ENCODE measurements at regions not wholly inside any gene's neighbourhood (a gene's known extent, or its start where the extent isn't known, plus 50 kb on each side); places are given as distances from the start of the nearest gene placed in this dataset.

GRCh38 chr20:56865055-56865454, 235.9 kb downstream of the TFAP2C start:
- Histone ChIP-seq H3K4me3 (no peak overlapping the region), H3K27ac (no peak overlapping the region), H3K36me3 (no peaks in the 10 kb centered on the region), H3K27me3 (no peaks in the 10 kb centered on the region), H3K4me1 (no peaks in the 10 kb centered on the region), H3K9me3 (peaks cover 0 to 9% of the 10 kb centered on the region in 2 donors)
- DNase-seq (ENCODE audit: low spot score) = no peak
- no peak for TF ChIP-seq CTCF (IDR thresholded peaks at IDR 0.05)

- no peak for TF ChIP-seq CTCF (IDR thresholded peaks at IDR 0.05)
- Histone ChIP-seq H3K36me3 (no peaks in the 10 kb centered on the region), H3K27me3 (no peaks in the 10 kb centered on the region), H3K27ac (no peak overlapping the region), H3K4me1 (no peaks in the 10 kb centered on the region), H3K9me3 (peaks cover 0 to 9% of the 10 kb centered on the region in 2 donors), H3K4me3 (no peak overlapping the region)
- no peak for DNase-seq (ENCODE audit: low spot score)
These were observed 238.0 kb downstream of the TFAP2C start for GRCh38 chr20:56867128-56867527.

- H3K9me3 ChIP-seq = peaks cover 0 to 9% of the 10 kb centered on the region in 2 donors
- no peaks in the 10 kb centered on the region for H3K4me1 ChIP-seq
- no peak for TF ChIP-seq CTCF (IDR thresholded peaks at IDR 0.05)
- H3K4me3 ChIP-seq = no peak overlapping the region
- DNase-seq (ENCODE audit: low spot score) = no peak
- no peaks in the 10 kb centered on the region for H3K27me3 ChIP-seq
- no peak overlapping the region for H3K27ac ChIP-seq
- H3K36me3 ChIP-seq = no peaks in the 10 kb centered on the region
These were observed 239.6 kb downstream of the TFAP2C start for GRCh38 chr20:56868746-56869145.

GRCh38 chr20:56870271-56870670, 241.2 kb downstream of the TFAP2C start:
- peaks cover 0 to 9% of the 10 kb centered on the region in 2 donors for H3K9me3 ChIP-seq
- no peaks in the 10 kb centered on the region for H3K27me3 ChIP-seq

GRCh38 chr20:56871691-56872090, 242.6 kb downstream of the TFAP2C start:
- H3K4me1 ChIP-seq = no peaks in the 10 kb centered on the region
- no peak for TF ChIP-seq CTCF (IDR thresholded peaks at IDR 0.05)
- H3K36me3 ChIP-seq = no peaks in the 10 kb centered on the region
- no peak overlapping the region for H3K27ac ChIP-seq
- peaks cover 0 to 14% of the 10 kb centered on the region in 2 donors for H3K9me3 ChIP-seq
- no peaks in the 10 kb centered on the region for H3K27me3 ChIP-seq
- H3K4me3 ChIP-seq = no peak overlapping the region
- no peak for DNase-seq (ENCODE audit: low spot score)

More at GRCh38 chr20:56870271-56870670, 241.2 kb downstream of the TFAP2C start:
- Histone ChIP-seq H3K4me3 (no peak overlapping the region), H3K4me1 (no peaks in the 10 kb centered on the region), H3K27ac (no peak overlapping the region), H3K36me3 (no peaks in the 10 kb centered on the region)
- no peak for DNase-seq (ENCODE audit: low spot score)
- TF ChIP-seq CTCF (IDR thresholded peaks at IDR 0.05) = no peak
